H1 (cell line): ENCODE measurements at regions not wholly inside any gene's neighbourhood (a gene's known extent, or its start where the extent isn't known, plus 50 kb on each side); places are given as distances from the start of the nearest gene placed in this dataset.
"Not testable (repeated sequence)": the region's sequence is repeated elsewhere in the genome, so short reads cannot be mapped to it uniquely, and the experiment has no call there.

Experiments used
- CTCF ChIA-PET: fragments of 300-600 bp; sonication (Branson Sonifier 250); formaldehyde crosslinking; loops from one replicate; lab custom pipeline; 2021; ENCODE audit not compliant: partially characterized antibody; lab: Charles Lee
- POLR2A ChIA-PET: fragments of 300-600 bp; sonication (Branson Sonifier 250); formaldehyde crosslinking; loops from one replicate; lab custom pipeline; 2021; ENCODE audit warnings: inconsistent platforms; ENCODE audit not compliant: partially characterized antibody; lab: Charles Lee
- DNase-seq, 2 experiments: peaks; one replicate each; pipeline versions ENCODE4 v3.0.0 to v3.0.0-alpha.2; 2010 to 2022; ENCODE audit warnings: low spot score in 2 of 2, low read depth in 1 of 2, mixed read lengths in 1 of 2
- FAIRE-seq: peaks from 2 replicates; lab custom pipeline; 2011; peaks lifted over from hg19 to GRCh38; lab: Jason Lieb, UNC
- H2AFZ ChIP-seq: 2 replicates; pipeline ENCODE4 v1.8.1; 2012; ENCODE audit warnings: low read length, inconsistent platforms
- H2AK5ac ChIP-seq: 2 replicates; pipeline ENCODE4 v1.6.1; 2013; ENCODE audit warnings: low read depth, low read length
- H2BK120ac ChIP-seq: replicated peaks from 2 replicates; pipeline ENCODE3; 2013; ENCODE audit warnings: low read depth, low read length, inconsistent platforms
- H2BK12ac ChIP-seq: 2 replicates; pipeline ENCODE4 v1.6.1; 2013; ENCODE audit warnings: low read depth, low read length
- H2BK15ac ChIP-seq: 2 replicates; pipeline ENCODE4 v1.6.1; 2013; ENCODE audit warnings: low read length
- H2BK20ac ChIP-seq: 2 replicates; pipeline ENCODE4 v1.6.1; 2013; ENCODE audit warnings: low read length
- H2BK5ac ChIP-seq: 2 replicates; pipeline ENCODE4 v1.6.1; 2013; ENCODE audit warnings: low read depth, low read length
- H3K14ac ChIP-seq: 2 replicates; pipeline ENCODE4 v1.6.1; 2013; ENCODE audit warnings: inconsistent platforms; ENCODE audit not compliant: insufficient read length
- H3K18ac ChIP-seq: 2 replicates; pipeline ENCODE4 v1.6.1; 2013; ENCODE audit warnings: low read length; ENCODE audit errors: extremely low read depth
- H3K23ac ChIP-seq: 2 replicates; pipeline ENCODE4 v1.6.1; 2013; ENCODE audit warnings: inconsistent platforms; ENCODE audit not compliant: insufficient read length
- H3K23me2 ChIP-seq: 2 replicates; pipeline ENCODE4 v1.6.1; 2013; ENCODE audit warnings: low read depth, low read length
- H3K27ac ChIP-seq: 2 replicates; pipeline ENCODE4 v1.6.1; 2011; ENCODE audit warnings: low read depth, low read length, inconsistent platforms
- H3K27me3 ChIP-seq, 4 experiments: replicated peaks in 1 of 4; 1 replicate in 1 of 4; 2 replicates in 3 of 4; pipeline versions ENCODE4 v1.6.1 to v1.8.1; 2011 to 2013; ENCODE audit warnings: low read length in 3 of 4, mild to moderate bottlenecking in 3 of 4, inconsistent platforms in 2 of 4, mixed read lengths in 2 of 4, moderate library complexity in 1 of 4; ENCODE audit not compliant: control insufficient read depth in 3 of 4, insufficient read depth in 3 of 4; ENCODE audit errors: extremely low read depth in 1 of 4
- H3K36me3 ChIP-seq, 4 experiments: 2 replicates each; pipeline versions ENCODE4 v1.6.1 to v1.8.1; 2011 to 2013; ENCODE audit warnings: mild to moderate bottlenecking in 4 of 4, low read length in 3 of 4, moderate library complexity in 2 of 4, control low read depth in 1 of 4, inconsistent platforms in 1 of 4; ENCODE audit not compliant: insufficient read depth in 4 of 4, control insufficient read depth in 2 of 4
- H3K4ac ChIP-seq: replicated peaks from 2 replicates; pipeline ENCODE3; 2013; ENCODE audit warnings: low read length, low read depth, mixed read lengths, inconsistent platforms; ENCODE audit not compliant: insufficient read length
- H3K4me1 ChIP-seq, 4 experiments: replicated peaks in 1 of 4; 1 replicate in 1 of 4; 2 replicates in 3 of 4; pipeline versions ENCODE4 v1.6.1 to v1.8.1; 2011 to 2013; ENCODE audit warnings: low read length in 3 of 4, inconsistent platforms in 2 of 4, mixed read lengths in 1 of 4; ENCODE audit not compliant: insufficient read depth in 4 of 4, control insufficient read depth in 3 of 4
- H3K4me2 ChIP-seq, 2 experiments: 2 replicates each; pipeline versions ENCODE4 v1.6.1 to v1.8.1; 2011 to 2013; ENCODE audit warnings: low read depth in 2 of 2, low read length in 2 of 2, control low read depth in 1 of 2, inconsistent platforms in 1 of 2, mild to moderate bottlenecking in 1 of 2; ENCODE audit not compliant: insufficient read depth in 1 of 2
- H3K4me3 ChIP-seq, 4 experiments: fragments of 200-600, 300-600 bp in 1 of 4; sonication (generic), shearing (Covaris generic), sonication (Bioruptor Twin) in 1 of 4; 2 replicates each; pipeline versions ENCODE4 v1.5.1 to v1.8.1; 2011 to 2016; ENCODE audit warnings: low read length in 4 of 4, low read depth in 3 of 4, control low read depth in 2 of 4, inconsistent platforms in 2 of 4, mild to moderate bottlenecking in 2 of 4, mixed read lengths in 1 of 4, moderate library complexity in 1 of 4; ENCODE audit not compliant: insufficient read depth in 2 of 4; ENCODE audit errors: extremely low read depth in 1 of 4
- H3K56ac ChIP-seq: replicated peaks from 2 replicates; pipeline ENCODE3; 2013; ENCODE audit warnings: low read depth, mild to moderate bottlenecking, mixed read lengths, low read length, inconsistent platforms; ENCODE audit not compliant: insufficient read length
- H3K79me1 ChIP-seq: 2 replicates; pipeline ENCODE4 v1.6.1; 2013; ENCODE audit warnings: low read depth, low read length, control low read depth
- H3K79me2 ChIP-seq, 2 experiments: 2 replicates each; pipeline versions ENCODE4 v1.6.1 to v1.8.1; 2012 to 2013; ENCODE audit warnings: low read length in 2 of 2, mild to moderate bottlenecking in 2 of 2, inconsistent platforms in 1 of 2; ENCODE audit not compliant: insufficient read depth in 2 of 2, control insufficient read depth in 1 of 2
- H3K9ac ChIP-seq, 4 experiments: replicated peaks in 1 of 4; 1 replicate in 1 of 4; 2 replicates in 3 of 4; pipeline versions ENCODE4 v1.6.1 to v1.8.1; 2011 to 2013; ENCODE audit warnings: low read depth in 3 of 4, low read length in 3 of 4, control low read depth in 2 of 4, mild to moderate bottlenecking in 2 of 4, moderate library complexity in 2 of 4, inconsistent platforms in 1 of 4; ENCODE audit errors: extremely low read depth in 1 of 4
- H3K9me3 ChIP-seq, 2 experiments: 2 replicates each; pipeline versions ENCODE4 v1.6.1 to v1.8.1; 2012 to 2013; ENCODE audit warnings: mild to moderate bottlenecking in 2 of 2, moderate library complexity in 2 of 2, control low read depth in 1 of 2, inconsistent platforms in 1 of 2, low read depth in 1 of 2, low read length in 1 of 2, mixed read lengths in 1 of 2; ENCODE audit not compliant: insufficient read depth in 2 of 2
- H4K20me1 ChIP-seq, 2 experiments: replicated peaks in 1 of 2; 2 replicates each; pipeline versions ENCODE3 to v1.8.1; 2011 to 2013; ENCODE audit warnings: inconsistent platforms in 2 of 2, low read length in 2 of 2, mild to moderate bottlenecking in 1 of 2; ENCODE audit not compliant: insufficient read depth in 2 of 2, control insufficient read depth in 1 of 2
- H4K5ac ChIP-seq: 2 replicates; pipeline ENCODE4 v1.6.1; 2013; ENCODE audit warnings: low read length, low read depth, mixed read lengths, inconsistent platforms; ENCODE audit not compliant: insufficient read length
- H4K8ac ChIP-seq: 2 replicates; pipeline ENCODE4 v1.8.0; 2013; ENCODE audit warnings: mild to moderate bottlenecking, moderate library complexity, low read length, inconsistent platforms; ENCODE audit not compliant: insufficient read depth; ENCODE audit errors: extremely low read depth
- H4K91ac ChIP-seq: replicated peaks from 2 replicates; pipeline ENCODE3; 2013; ENCODE audit warnings: low read length, mixed read lengths, inconsistent platforms; ENCODE audit not compliant: insufficient read length
- EP300 ChIP-seq, 2 experiments: IDR thresholded peaks; 1 replicate in 1 of 2; 2 replicates in 1 of 2; pipeline ENCODE4 v1.6.1; 2011 to 2012; ENCODE audit warnings: low read depth in 2 of 2, low read length in 2 of 2, mild to moderate bottlenecking in 2 of 2, borderline replicate concordance in 1 of 2, inconsistent platforms in 1 of 2, moderate library complexity in 1 of 2
- WGBS, 2 experiments: shearing (Covaris generic) in 1 of 2; methylation state at CpG; one replicate each; pipeline versions ENCODE4 v1.1.6 to v1.1.7; 2013 to 2015; ENCODE audit warnings: low lambda C conversion rate in 2 of 2, mixed read lengths in 2 of 2, inconsistent platforms in 1 of 2, low coverage in 1 of 2, missing lambda C conversion rate in 1 of 2; ENCODE audit not compliant: insufficient replicate concordance in 2 of 2, insufficient coverage in 1 of 2, insufficient read length in 1 of 2; ENCODE audit errors: extremely low coverage in 1 of 2, missing lambda C conversion rate in 1 of 2; 5-methylcytosine and 5-hydroxymethylcytosine counted together

- H3K14ac ChIP-seq, CTCF ChIA-PET, H4K5ac ChIP-seq, H3K4me1 ChIP-seq, H2BK12ac ChIP-seq, H2AFZ ChIP-seq, DNase-seq, H3K79me2 ChIP-seq, H2BK20ac ChIP-seq, H3K56ac ChIP-seq, H3K9ac ChIP-seq, H4K91ac ChIP-seq, H3K23me2 ChIP-seq, FAIRE-seq, H3K36me3 ChIP-seq, H2AK5ac ChIP-seq, H3K27me3 ChIP-seq, H2BK15ac ChIP-seq, H3K27ac ChIP-seq, H3K4me3 ChIP-seq, H2BK5ac ChIP-seq, H3K4me2 ChIP-seq, H3K79me1 ChIP-seq, H3K9me3 ChIP-seq, POLR2A ChIA-PET, H3K4ac ChIP-seq, H2BK120ac ChIP-seq, H4K20me1 ChIP-seq, H3K18ac ChIP-seq, H4K8ac ChIP-seq, H3K23ac ChIP-seq: not testable (repeated sequence)
- peak in 1 of 2 experiments; percentile 25; a peak in 1 of 3 replicates for TF ChIP-seq EP300 (IDR thresholded peaks at IDR 0.05; ENCODE audit: borderline replicate concordance in 1 of 2, low read depth in 2 of 2, low read length in 2 of 2)
- 90% methylated on average over 2 of the region's 3 CpGs; no CpG with 5 or more reads in 1 of the 2 experiments for WGBS, 2 experiments
Measured at GRCh38 chrX:74025145-74025544, 172.6 kb upstream of the XIST start.
